CD4-positive, alpha-beta T cell (primary cell): ENCODE measurements at regions not wholly inside any gene's neighbourhood (a gene's known extent, or its start where the extent isn't known, plus 50 kb on each side); places are given as distances from the start of the nearest gene placed in this dataset.

Experiments used
- ATAC-seq: fragments of 200-7000 bp; cut with Tn5 transposase; one replicate; pipeline ENCODE4 v1.10.0; 2022; ENCODE audit warnings: mild to moderate bottlenecking; ENCODE audit not compliant: poor library complexity
- CTCF ChIA-PET: fragments of 350-600 bp; sonication (Branson Sonifier 250); formaldehyde crosslinking; loops from one replicate; lab custom pipeline; 2021; ENCODE audit warnings: antibody characterized with exemption, inconsistent platforms; lab: Charles Lee
- POLR2A ChIA-PET: fragments of 350-600 bp; sonication (Branson Sonifier 250); formaldehyde crosslinking; loops from one replicate; lab custom pipeline; 2021; ENCODE audit warnings: antibody characterized with exemption, inconsistent platforms; lab: Charles Lee
- DNase-seq, 14 experiments: peaks; one replicate each; pipeline ENCODE4 v3.0.0-alpha.2; 2013 to 2020; ENCODE audit warnings: mixed read lengths in 2 of 14
- H3K27ac ChIP-seq, 2 donors: one replicate each; pipeline versions ENCODE4 v1.5.1 to v1.7.0; 2013; ENCODE audit warnings: low read length in 2 of 2, low read depth in 1 of 2, mild to moderate bottlenecking in 1 of 2
- H3K27me3 ChIP-seq, 2 experiments: 1 replicate in 1 of 2; 2 replicates in 1 of 2; pipeline versions ENCODE4 v1.6.1 to v1.7.0; 2013; ENCODE audit warnings: low read length in 2 of 2, control low read depth in 1 of 2, mild to moderate bottlenecking in 1 of 2, moderate library complexity in 1 of 2; ENCODE audit not compliant: insufficient read depth in 2 of 2, control insufficient read depth in 1 of 2
- H3K36me3 ChIP-seq: one replicate; pipeline ENCODE4 v1.6.1; 2013; ENCODE audit warnings: low read length, control low read depth; ENCODE audit not compliant: insufficient read depth
- H3K4me1 ChIP-seq: one replicate; pipeline ENCODE4 v1.6.1; 2013; ENCODE audit warnings: low read length, control low read depth; ENCODE audit not compliant: insufficient read depth
- H3K4me3 ChIP-seq: one replicate; pipeline ENCODE4 v1.5.1; 2013; ENCODE audit warnings: mild to moderate bottlenecking, low read length, moderate library complexity
- H3K9me3 ChIP-seq, 2 experiments: 1 replicate in 1 of 2; 2 replicates in 1 of 2; pipeline versions ENCODE4 v1.6.1 to v1.7.0; 2013; ENCODE audit warnings: low read length in 2 of 2, mild to moderate bottlenecking in 2 of 2, control low read depth in 1 of 2, moderate library complexity in 1 of 2; ENCODE audit not compliant: control insufficient read depth in 1 of 2, insufficient read depth in 1 of 2
- H3K27ac Mint-ChIP-seq: one replicate; pipeline ENCODE4 v1.8.0; 2020; ENCODE audit warnings: mixed read lengths
- H3K27me3 Mint-ChIP-seq: one replicate; pipeline ENCODE4 v1.8.0; 2021; ENCODE audit warnings: mixed read lengths
- H3K36me3 Mint-ChIP-seq: one replicate; pipeline ENCODE4 v1.8.0; 2021; ENCODE audit warnings: low read depth, mixed read lengths
- H3K4me1 Mint-ChIP-seq: one replicate; pipeline ENCODE4 v1.8.0; 2021; ENCODE audit warnings: low read depth, mixed read lengths
- H3K4me3 Mint-ChIP-seq: one replicate; pipeline ENCODE4 v1.8.0; 2020; ENCODE audit warnings: mild to moderate bottlenecking, mixed read lengths
- H3K9me3 Mint-ChIP-seq: one replicate; pipeline ENCODE4 v1.8.0; 2020; ENCODE audit warnings: mixed read lengths
- CTCF ChIP-seq: fragments of 200-600 bp; IDR thresholded peaks from one replicate; pipeline ENCODE4 v1.8.0; 2022; ENCODE audit warnings: antibody characterized with exemption, mild to moderate bottlenecking
- intact Hi-C, 2 experiments: fragments of 100-400 bp; cut with DNase I in 1 of 2; cut with micrococcal nuclease in 1 of 2; formaldehyde crosslinking; loops; one replicate each; pipeline versions ENCODE4 v1.15.1 to v1.9.0; 2023 to 2025; cut with DNase I, micrococcal nuclease

DNA sequence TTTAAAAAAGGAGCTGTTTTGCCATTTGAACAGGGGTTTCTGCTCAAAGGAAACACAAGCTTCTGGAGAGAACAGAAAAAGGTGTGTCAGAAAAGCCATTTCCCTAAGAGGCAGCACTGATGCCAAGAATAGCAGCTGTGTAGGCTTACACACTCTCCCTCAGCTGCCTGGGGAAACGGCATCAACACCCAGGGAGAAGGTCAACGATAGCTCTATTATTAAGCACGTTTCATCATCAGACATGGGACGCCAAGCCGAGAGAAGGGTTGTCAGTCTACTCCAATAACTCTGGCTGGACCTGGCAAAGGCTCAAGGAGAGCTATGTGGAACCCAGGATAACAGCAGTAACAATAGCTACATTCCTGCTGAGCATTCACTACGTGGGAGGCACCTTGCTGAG lies 314.2 kb downstream of the CDK5RAP2 start:
- H3K27ac ChIP-seq = no peak overlapping the region
- Mint-ChIP-seq H3K9me3 (peaks cover 6% of the 10 kb centered on the region), H3K27ac (no peak overlapping the region), H3K27me3 (peaks cover 6% of the 10 kb centered on the region), H3K36me3 (no peaks in the 10 kb centered on the region), H3K4me1 (no peaks in the 10 kb centered on the region), H3K4me3 (no peak overlapping the region)
- H3K4me1 ChIP-seq = no peaks in the 10 kb centered on the region
- TF ChIP-seq CTCF = no peak
- H3K9me3 ChIP-seq = no peaks in the 10 kb centered on the region
- ATAC-seq (no peak), DNase-seq (no peak)
- H3K27me3 ChIP-seq = peaks cover 0 to 2% of the 10 kb centered on the region in 2 experiments
- no peak overlapping the region for H3K4me3 ChIP-seq
- ChIA-PET CTCF (no interaction called here), POLR2A (no interaction called here)
- intact Hi-C loops = no loop called here
- H3K36me3 ChIP-seq = no peaks in the 10 kb centered on the region

DNA sequence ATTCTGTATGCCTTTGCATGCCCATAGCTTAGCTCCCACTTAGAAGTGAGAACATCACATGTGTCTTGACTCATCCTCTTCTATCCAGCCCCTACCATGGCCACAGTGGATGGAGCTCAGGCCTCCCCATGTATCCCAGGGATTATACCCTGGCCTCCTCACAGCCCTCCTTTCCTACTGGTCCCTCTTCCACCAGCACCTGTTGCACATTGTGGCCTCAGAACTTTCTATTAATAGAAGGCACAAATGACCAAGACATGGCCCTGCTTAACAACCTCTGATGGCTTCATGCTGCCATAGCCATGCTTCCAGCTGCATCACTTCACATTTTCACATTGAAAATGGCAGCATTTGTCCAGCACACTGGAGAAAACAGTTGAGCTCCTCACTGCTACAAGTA lies 315.4 kb downstream of the CDK5RAP2 start:
- H3K4me3 Mint-ChIP-seq = no peak overlapping the region
- Histone ChIP-seq H3K27ac (no peak overlapping the region), H3K27me3 (peaks cover 0 to 2% of the 10 kb centered on the region in 2 experiments), H3K4me3 (no peak overlapping the region), H3K36me3 (no peaks in the 10 kb centered on the region), H3K9me3 (no peaks in the 10 kb centered on the region), H3K4me1 (no peaks in the 10 kb centered on the region)
- intact Hi-C loops = no loop called here
- DNase-seq = no peak
- CTCF ChIA-PET = no interaction called here
- no peak overlapping the region for H3K27ac Mint-ChIP-seq
- peaks cover 12% of the 10 kb centered on the region for H3K27me3 Mint-ChIP-seq
- no peaks in the 10 kb centered on the region for H3K9me3 Mint-ChIP-seq
- TF ChIP-seq CTCF = no peak
- H3K36me3 Mint-ChIP-seq = no peaks in the 10 kb centered on the region
- no peak for ATAC-seq
- H3K4me1 Mint-ChIP-seq = no peaks in the 10 kb centered on the region
- POLR2A ChIA-PET = no interaction called here

DNA sequence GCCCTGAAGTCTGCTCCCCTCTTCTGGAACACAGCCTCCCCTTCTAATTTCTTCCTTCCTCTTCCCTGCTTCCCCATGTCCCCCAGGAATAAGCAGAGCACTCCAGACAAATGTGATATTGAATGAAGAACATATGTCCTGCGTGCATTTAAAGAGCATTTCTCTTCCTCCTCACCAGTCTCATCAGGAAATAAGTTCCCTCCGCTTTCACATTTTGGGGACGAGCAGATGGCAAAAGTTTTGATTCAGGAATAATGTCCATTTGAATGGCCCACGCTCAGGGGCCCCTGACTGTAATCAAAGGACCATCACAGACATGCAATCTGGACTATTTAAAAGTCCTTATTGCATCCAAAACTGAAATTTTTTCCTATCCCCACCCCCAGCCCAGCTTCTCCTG lies 316.1 kb downstream of the CDK5RAP2 start:
- Histone ChIP-seq H3K9me3 (no peaks in the 10 kb centered on the region), H3K4me3 (no peak overlapping the region), H3K27me3 (peaks cover 0 to 2% of the 10 kb centered on the region in 2 experiments), H3K36me3 (no peaks in the 10 kb centered on the region), H3K4me1 (no peaks in the 10 kb centered on the region), H3K27ac (no peak overlapping the region)
- H3K36me3 Mint-ChIP-seq = no peaks in the 10 kb centered on the region
- intact Hi-C loops = no loop called here
- ATAC-seq (no peak), DNase-seq (no peak)
- ChIA-PET POLR2A (no interaction called here), CTCF (no interaction called here)
- no peaks in the 10 kb centered on the region for H3K9me3 Mint-ChIP-seq
- H3K4me3 Mint-ChIP-seq = no peak overlapping the region
- no peaks in the 10 kb centered on the region for H3K4me1 Mint-ChIP-seq
- TF ChIP-seq CTCF = no peak
- H3K27ac Mint-ChIP-seq = no peak overlapping the region
- peaks cover 12% of the 10 kb centered on the region for H3K27me3 Mint-ChIP-seq
